Mesothelial cell of epicardium (in vitro differentiated cells): ENCODE measurements at regions not wholly inside any gene's neighbourhood (a gene's known extent, or its start where the extent isn't known, plus 50 kb on each side); places are given as distances from the start of the nearest gene placed in this dataset.

Source experiments
- DNase-seq, 2 experiments: peaks; one replicate each; pipeline ENCODE4 v3.0.0; 2021; ENCODE audit warnings: low spot score in 2 of 2; ENCODE audit not compliant: unreplicated experiment in 2 of 2
- H3K27ac Mint-ChIP-seq: 2 replicates; pipeline ENCODE4 v1.8.0; 2021; ENCODE audit warnings: mixed read lengths
- H3K27me3 Mint-ChIP-seq: 2 replicates; pipeline ENCODE4 v1.8.0; 2021; ENCODE audit warnings: low read depth, mixed read lengths
- H3K36me3 Mint-ChIP-seq: 2 replicates; pipeline ENCODE4 v1.8.0; 2021; ENCODE audit warnings: mixed read lengths
- H3K4me1 Mint-ChIP-seq: 2 replicates; pipeline ENCODE4 v1.8.0; 2021; ENCODE audit warnings: mixed read lengths
- H3K4me3 Mint-ChIP-seq: 2 replicates; pipeline ENCODE4 v1.8.0; 2021; ENCODE audit warnings: mild to moderate bottlenecking, moderate library complexity, mixed read lengths
- H3K9me3 Mint-ChIP-seq: 2 replicates; pipeline ENCODE4 v1.8.0; 2021; ENCODE audit warnings: mixed read lengths
- CTCF ChIP-seq: fragments of 200-600 bp; sonication (generic); IDR thresholded peaks from one replicate; pipeline ENCODE4 v1.5.0; 2021; ENCODE audit warnings: antibody characterized with exemption; ENCODE audit not compliant: unreplicated experiment

DNA sequence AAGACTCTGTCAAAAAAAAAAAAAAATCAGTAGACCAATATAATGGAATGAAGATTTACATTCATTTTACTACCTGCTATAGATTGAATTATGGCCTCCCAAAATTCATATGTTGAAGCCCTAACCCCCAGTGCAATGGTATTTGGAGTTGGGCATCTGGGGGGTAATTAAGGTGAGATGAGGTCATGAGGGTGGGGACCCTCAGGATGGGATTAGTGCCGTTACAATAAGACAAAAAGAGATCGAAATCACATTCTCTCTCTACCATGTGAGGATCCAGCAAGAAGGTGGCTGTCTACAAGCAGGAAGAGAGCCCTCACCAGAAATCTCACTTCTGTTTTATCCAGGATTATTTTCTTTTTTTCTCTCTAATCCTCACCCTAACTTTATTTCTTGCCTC lies 100.6 kb upstream of the LOC128125822 start:
- DNase-seq, result no peak
- Mint-ChIP-seq H3K27me3 (peaks cover 21% of the 10 kb centered on the region), H3K4me1 (no peaks in the 10 kb centered on the region), H3K36me3 (no peaks in the 10 kb centered on the region), H3K27ac (no peak overlapping the region), H3K4me3 (no peak overlapping the region), H3K9me3 (no peaks in the 10 kb centered on the region)
- no peak for TF ChIP-seq CTCF

DNA sequence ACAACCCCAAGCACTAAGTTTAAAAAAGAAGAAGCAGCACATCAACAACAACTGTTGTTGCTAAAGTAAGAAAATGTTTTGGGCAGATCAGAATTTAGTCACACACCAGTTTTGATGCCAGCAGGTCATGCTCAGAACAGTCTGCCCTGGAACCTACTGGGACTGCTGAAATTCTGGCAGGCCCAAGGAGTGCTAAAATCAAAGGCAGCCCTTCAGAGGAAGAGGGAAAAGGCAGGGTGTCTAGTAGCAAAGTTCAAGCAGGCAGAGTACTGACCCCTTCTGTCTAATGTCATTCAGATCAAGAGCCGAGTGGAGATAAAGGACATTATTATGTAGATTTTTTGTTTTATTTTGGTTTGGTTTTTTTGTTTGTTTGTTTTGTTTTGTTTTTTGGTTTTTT lies 96.6 kb upstream of the LOC128125822 start:
- no peak for TF ChIP-seq CTCF
- no peak overlapping the region for H3K4me3 Mint-ChIP-seq
- no peaks in the 10 kb centered on the region for H3K9me3 Mint-ChIP-seq
- no peaks in the 10 kb centered on the region for H3K36me3 Mint-ChIP-seq
- H3K4me1 Mint-ChIP-seq, result no peaks in the 10 kb centered on the region
- H3K27ac Mint-ChIP-seq, result no peak overlapping the region
- peaks cover 58% of the 10 kb centered on the region for H3K27me3 Mint-ChIP-seq
- DNase-seq, result no peak

DNA sequence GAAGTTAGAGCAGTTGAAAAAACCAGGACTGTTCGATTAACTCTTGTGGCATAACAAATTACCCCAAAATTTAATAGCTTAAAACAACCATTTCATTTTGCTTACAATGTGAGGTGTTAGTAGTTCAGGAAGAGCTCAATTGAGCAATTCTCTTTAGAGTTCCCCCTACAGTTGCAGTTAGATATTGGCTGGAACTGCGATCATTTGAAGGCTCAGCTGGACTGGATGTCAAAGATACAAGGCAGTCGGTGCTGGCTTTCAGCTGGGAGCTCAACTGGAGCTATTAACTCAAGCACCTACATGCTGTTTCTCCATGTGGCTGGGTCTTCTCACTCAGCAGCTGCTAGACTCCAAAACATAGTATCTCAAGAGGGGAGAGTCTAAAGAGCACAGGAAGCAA lies 96.0 kb upstream of the LOC128125822 start:
- Mint-ChIP-seq H3K36me3 (no peaks in the 10 kb centered on the region), H3K27ac (no peak overlapping the region), H3K4me1 (no peaks in the 10 kb centered on the region), H3K27me3 (peaks cover 61% of the 10 kb centered on the region), H3K9me3 (no peaks in the 10 kb centered on the region), H3K4me3 (no peak overlapping the region)
- no peak for TF ChIP-seq CTCF
- no peak for DNase-seq

- Mint-ChIP-seq H3K27me3 (peaks cover 71% of the 10 kb centered on the region), H3K4me1 (no peaks in the 10 kb centered on the region), H3K4me3 (no peak overlapping the region), H3K9me3 (no peaks in the 10 kb centered on the region), H3K27ac (no peak overlapping the region), H3K36me3 (no peaks in the 10 kb centered on the region)
- no peak for DNase-seq
- no peak for TF ChIP-seq CTCF
These were observed 94.7 kb upstream of the LOC128125822 start for GRCh38 chr6:63477422-63478040.

- no peak for TF ChIP-seq CTCF
- H3K4me1 Mint-ChIP-seq, result no peaks in the 10 kb centered on the region
- DNase-seq, result no peak
- H3K4me3 Mint-ChIP-seq, result no peak overlapping the region
- no peaks in the 10 kb centered on the region for H3K36me3 Mint-ChIP-seq
- H3K27ac Mint-ChIP-seq, result no peak overlapping the region
- peaks cover 83% of the 10 kb centered on the region for H3K27me3 Mint-ChIP-seq
- no peaks in the 10 kb centered on the region for H3K9me3 Mint-ChIP-seq
These were observed 93.5 kb upstream of the LOC128125822 start for GRCh38 chr6:63478734-63479133.

GRCh38 chr6:63486196-63486595 lies 86.1 kb upstream of the LOC128125822 start:
- DNase-seq, result no peak
- H3K36me3 Mint-ChIP-seq, result no peaks in the 10 kb centered on the region
- no peak overlapping the region for H3K4me3 Mint-ChIP-seq
- no peak overlapping the region for H3K27ac Mint-ChIP-seq
- no peaks in the 10 kb centered on the region for H3K9me3 Mint-ChIP-seq
- H3K27me3 Mint-ChIP-seq, result peaks cover 83% of the 10 kb centered on the region
- no peak for TF ChIP-seq CTCF
- H3K4me1 Mint-ChIP-seq, result peaks cover 5% of the 10 kb centered on the region
